ENCODE measurements at regions not wholly inside any gene's neighbourhood (a gene's known extent, or its start where the extent isn't known, plus 50 kb on each side); places are given as distances from the start of the nearest gene placed in this dataset.

DNA sequence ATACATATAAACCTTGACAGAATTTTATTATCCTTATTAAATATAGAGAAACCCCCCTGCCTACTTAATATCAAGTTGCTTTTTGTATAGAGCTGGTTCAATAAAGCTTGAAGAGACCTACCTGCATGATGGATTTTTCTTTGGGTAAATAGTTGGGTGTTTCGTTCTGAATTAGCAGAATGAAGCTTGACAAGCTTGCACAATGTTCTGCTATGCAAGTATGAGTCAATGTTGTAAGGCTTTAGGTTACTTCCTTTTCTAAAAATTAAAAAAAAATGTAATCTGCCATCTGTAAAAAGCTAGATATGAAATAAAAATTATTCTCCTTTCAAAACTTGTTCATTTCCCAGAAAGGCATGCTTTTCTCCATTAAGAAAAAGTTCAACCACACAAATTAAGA is 1662.6 kb upstream of the SEL1L start:
- Histone ChIP-seq H3K79me2 (replicated peaks; ENCODE audit: insufficient read depth, low read length) (no peaks in the 10 kb centered on the region), H2AFZ (ENCODE audit: low read depth, low read length) (no peak overlapping the region), H3K27ac (ENCODE audit: low read length) (no peak overlapping the region), H3K9me2 (ENCODE audit: insufficient read depth, low read length) (no peaks in the 10 kb centered on the region), H3K9ac (ENCODE audit: low read length) (no peak overlapping the region), H3K4me3 (ENCODE audit: low read length) (no peak overlapping the region), H3K36me3 (ENCODE audit: insufficient read depth, low read length) (no peaks in the 10 kb centered on the region), H3K4me2 (ENCODE audit: low read length) (no peak overlapping the region), H3K27me3 (ENCODE audit: insufficient read depth, low read depth, low read length) (no peaks in the 10 kb centered on the region), H3K9me3 (ENCODE audit: low read length) (no peaks in the 10 kb centered on the region), H3F3A (ENCODE audit: insufficient read depth, low read length, poor library complexity, severe bottlenecking) (no peaks in the 10 kb centered on the region), H4K20me1 (ENCODE audit: insufficient read depth) (no peaks in the 10 kb centered on the region)
- TF ChIP-seq, protein P1, sequence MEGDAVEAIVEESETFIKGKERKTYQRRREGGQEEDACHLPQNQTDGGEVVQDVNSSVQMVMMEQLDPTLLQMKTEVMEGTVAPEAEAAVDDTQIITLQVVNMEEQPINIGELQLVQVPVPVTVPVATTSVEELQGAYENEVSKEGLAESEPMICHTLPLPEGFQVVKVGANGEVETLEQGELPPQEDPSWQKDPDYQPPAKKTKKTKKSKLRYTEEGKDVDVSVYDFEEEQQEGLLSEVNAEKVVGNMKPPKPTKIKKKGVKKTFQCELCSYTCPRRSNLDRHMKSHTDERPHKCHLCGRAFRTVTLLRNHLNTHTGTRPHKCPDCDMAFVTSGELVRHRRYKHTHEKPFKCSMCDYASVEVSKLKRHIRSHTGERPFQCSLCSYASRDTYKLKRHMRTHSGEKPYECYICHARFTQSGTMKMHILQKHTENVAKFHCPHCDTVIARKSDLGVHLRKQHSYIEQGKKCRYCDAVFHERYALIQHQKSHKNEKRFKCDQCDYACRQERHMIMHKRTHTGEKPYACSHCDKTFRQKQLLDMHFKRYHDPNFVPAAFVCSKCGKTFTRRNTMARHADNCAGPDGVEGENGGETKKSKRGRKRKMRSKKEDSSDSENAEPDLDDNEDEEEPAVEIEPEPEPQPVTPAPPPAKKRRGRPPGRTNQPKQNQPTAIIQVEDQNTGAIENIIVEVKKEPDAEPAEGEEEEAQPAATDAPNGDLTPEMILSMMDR (IDR thresholded peaks at IDR 0.05; ENCODE audit: poor library complexity, severe bottlenecking): no peak
- TF ChIP-seq POLR2AphosphoS5 (IDR thresholded peaks at IDR 0.05): no peak
- no peak for TF ChIP-seq SMC3 (conservative IDR thresholded peaks at IDR 0.05; ENCODE audit: poor library complexity)
- TF ChIP-seq TAF1 (IDR thresholded peaks at IDR 0.05; ENCODE audit: low read depth): no peak
- TF ChIP-seq EP300 (conservative IDR thresholded peaks at IDR 0.05; ENCODE audit: poor library complexity, severe bottlenecking): no peak
- TF ChIP-seq, protein P2, sequence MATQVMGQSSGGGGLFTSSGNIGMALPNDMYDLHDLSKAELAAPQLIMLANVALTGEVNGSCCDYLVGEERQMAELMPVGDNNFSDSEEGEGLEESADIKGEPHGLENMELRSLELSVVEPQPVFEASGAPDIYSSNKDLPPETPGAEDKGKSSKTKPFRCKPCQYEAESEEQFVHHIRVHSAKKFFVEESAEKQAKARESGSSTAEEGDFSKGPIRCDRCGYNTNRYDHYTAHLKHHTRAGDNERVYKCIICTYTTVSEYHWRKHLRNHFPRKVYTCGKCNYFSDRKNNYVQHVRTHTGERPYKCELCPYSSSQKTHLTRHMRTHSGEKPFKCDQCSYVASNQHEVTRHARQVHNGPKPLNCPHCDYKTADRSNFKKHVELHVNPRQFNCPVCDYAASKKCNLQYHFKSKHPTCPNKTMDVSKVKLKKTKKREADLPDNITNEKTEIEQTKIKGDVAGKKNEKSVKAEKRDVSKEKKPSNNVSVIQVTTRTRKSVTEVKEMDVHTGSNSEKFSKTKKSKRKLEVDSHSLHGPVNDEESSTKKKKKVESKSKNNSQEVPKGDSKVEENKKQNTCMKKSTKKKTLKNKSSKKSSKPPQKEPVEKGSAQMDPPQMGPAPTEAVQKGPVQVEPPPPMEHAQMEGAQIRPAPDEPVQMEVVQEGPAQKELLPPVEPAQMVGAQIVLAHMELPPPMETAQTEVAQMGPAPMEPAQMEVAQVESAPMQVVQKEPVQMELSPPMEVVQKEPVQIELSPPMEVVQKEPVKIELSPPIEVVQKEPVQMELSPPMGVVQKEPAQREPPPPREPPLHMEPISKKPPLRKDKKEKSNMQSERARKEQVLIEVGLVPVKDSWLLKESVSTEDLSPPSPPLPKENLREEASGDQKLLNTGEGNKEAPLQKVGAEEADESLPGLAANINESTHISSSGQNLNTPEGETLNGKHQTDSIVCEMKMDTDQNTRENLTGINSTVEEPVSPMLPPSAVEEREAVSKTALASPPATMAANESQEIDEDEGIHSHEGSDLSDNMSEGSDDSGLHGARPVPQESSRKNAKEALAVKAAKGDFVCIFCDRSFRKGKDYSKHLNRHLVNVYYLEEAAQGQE (IDR thresholded peaks at IDR 0.05; ENCODE audit: borderline replicate concordance): no peak
- no peak for TF ChIP-seq MXI1 (conservative IDR thresholded peaks at IDR 0.05; ENCODE audit: poor library complexity, severe bottlenecking)
- no peak for TF ChIP-seq RAD21 (conservative IDR thresholded peaks at IDR 0.05)
- TF ChIP-seq EZH2 (IDR thresholded peaks at IDR 0.05; ENCODE audit: borderline replicate concordance, insufficient read depth, low read length, poor library complexity, severe bottlenecking): no peak

DNA sequence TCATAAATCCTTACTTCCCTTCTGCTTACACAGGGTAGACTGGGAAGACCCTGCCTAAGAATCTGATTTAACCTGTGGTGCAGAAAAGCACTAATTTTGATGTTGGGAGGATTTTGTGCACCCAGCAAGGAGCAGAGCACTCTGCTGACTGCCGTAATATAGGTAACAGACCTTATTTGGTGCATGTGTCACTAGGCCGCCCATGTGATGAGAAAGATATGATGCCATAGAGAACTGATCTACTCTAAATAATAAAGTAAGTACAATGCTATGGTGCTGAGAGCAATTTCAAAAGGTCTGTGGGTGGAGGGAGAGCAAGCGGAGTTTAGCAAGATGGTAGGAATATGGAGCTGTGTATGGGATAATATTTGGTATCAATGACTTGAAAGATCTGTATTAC is 1663.6 kb upstream of the SEL1L start:
- Histone ChIP-seq H4K20me1 (ENCODE audit: insufficient read depth) (no peaks in the 10 kb centered on the region), H3K36me3 (ENCODE audit: insufficient read depth, low read length) (no peaks in the 10 kb centered on the region), H3K27me3 (ENCODE audit: insufficient read depth, low read depth, low read length) (no peaks in the 10 kb centered on the region), H2AFZ (ENCODE audit: low read depth, low read length) (no peak overlapping the region), H3K9ac (ENCODE audit: low read length) (no peak overlapping the region), H3K4me3 (ENCODE audit: low read length) (no peak overlapping the region), H3K9me2 (ENCODE audit: insufficient read depth, low read length) (no peaks in the 10 kb centered on the region), H3K27ac (ENCODE audit: low read length) (no peak overlapping the region), H3K4me2 (ENCODE audit: low read length) (no peak overlapping the region), H3K79me2 (replicated peaks; ENCODE audit: insufficient read depth, low read length) (no peaks in the 10 kb centered on the region), H3K9me3 (ENCODE audit: low read length) (no peaks in the 10 kb centered on the region), H3F3A (ENCODE audit: insufficient read depth, low read length, poor library complexity, severe bottlenecking) (no peaks in the 10 kb centered on the region)
- no peak for TF ChIP-seq POLR2AphosphoS5 (IDR thresholded peaks at IDR 0.05)
- TF ChIP-seq TAF1 (IDR thresholded peaks at IDR 0.05; ENCODE audit: low read depth): no peak
- TF ChIP-seq RAD21 (conservative IDR thresholded peaks at IDR 0.05): no peak
- no peak for TF ChIP-seq EP300 (conservative IDR thresholded peaks at IDR 0.05; ENCODE audit: poor library complexity, severe bottlenecking)
- no peak for TF ChIP-seq EZH2 (IDR thresholded peaks at IDR 0.05; ENCODE audit: borderline replicate concordance, insufficient read depth, low read length, poor library complexity, severe bottlenecking)
- TF ChIP-seq, protein P1 (IDR thresholded peaks at IDR 0.05; ENCODE audit: poor library complexity, severe bottlenecking): no peak
- no peak for TF ChIP-seq SMC3 (conservative IDR thresholded peaks at IDR 0.05; ENCODE audit: poor library complexity)
- TF ChIP-seq, protein P2 (IDR thresholded peaks at IDR 0.05; ENCODE audit: borderline replicate concordance): no peak
- no peak for TF ChIP-seq MXI1 (conservative IDR thresholded peaks at IDR 0.05; ENCODE audit: poor library complexity, severe bottlenecking)
